ENCODE measurements at regions not wholly inside any gene's neighbourhood (a gene's known extent, or its start where the extent isn't known, plus 50 kb on each side); places are given as distances from the start of the nearest gene placed in this dataset.

DNA sequence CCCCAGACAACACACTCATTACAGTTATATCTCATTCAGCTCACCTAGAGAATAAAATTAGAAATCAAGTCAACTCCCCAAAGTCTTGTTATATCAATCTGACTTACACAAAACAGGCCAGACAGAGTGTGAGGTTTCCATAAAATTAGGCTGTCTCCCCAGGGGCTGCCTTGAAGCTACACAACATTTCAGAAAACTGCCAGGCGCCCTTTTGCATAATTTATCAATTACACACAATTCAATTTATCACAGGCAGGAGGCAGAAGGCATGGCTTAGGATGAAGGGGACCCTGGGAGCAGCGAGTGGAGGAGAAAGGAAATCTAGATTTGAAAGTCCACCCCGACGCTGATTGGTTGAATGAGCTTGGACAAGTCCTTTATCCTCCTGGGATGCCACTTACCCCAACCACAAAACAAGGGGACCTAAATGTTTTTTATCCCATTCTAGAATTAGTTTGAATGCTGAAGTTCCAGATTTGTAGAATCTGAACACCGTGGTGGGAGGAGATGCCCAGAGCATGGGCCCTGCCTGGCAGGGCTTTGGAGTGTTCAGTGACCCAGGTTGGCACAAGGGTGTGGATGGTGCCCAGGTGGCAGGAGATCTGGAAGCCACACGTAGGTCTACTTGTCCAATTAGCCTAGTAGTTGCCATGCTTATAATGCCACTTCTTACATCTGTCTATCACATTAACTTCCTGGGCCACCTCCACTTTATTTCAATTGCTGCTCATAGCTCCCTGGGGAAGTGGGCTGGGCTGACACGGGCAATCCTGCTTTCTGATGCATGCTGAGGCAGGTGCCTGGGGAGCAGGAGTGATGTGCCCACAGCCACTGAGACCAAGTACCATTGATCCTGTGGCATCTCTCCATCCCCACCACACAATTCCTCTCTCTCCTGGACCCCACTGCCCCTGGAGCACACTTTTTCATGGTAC, 119.8 kb upstream of the TLE3 start:
- TF ChIP-seq, protein P1, sequence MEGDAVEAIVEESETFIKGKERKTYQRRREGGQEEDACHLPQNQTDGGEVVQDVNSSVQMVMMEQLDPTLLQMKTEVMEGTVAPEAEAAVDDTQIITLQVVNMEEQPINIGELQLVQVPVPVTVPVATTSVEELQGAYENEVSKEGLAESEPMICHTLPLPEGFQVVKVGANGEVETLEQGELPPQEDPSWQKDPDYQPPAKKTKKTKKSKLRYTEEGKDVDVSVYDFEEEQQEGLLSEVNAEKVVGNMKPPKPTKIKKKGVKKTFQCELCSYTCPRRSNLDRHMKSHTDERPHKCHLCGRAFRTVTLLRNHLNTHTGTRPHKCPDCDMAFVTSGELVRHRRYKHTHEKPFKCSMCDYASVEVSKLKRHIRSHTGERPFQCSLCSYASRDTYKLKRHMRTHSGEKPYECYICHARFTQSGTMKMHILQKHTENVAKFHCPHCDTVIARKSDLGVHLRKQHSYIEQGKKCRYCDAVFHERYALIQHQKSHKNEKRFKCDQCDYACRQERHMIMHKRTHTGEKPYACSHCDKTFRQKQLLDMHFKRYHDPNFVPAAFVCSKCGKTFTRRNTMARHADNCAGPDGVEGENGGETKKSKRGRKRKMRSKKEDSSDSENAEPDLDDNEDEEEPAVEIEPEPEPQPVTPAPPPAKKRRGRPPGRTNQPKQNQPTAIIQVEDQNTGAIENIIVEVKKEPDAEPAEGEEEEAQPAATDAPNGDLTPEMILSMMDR (conservative IDR thresholded peaks at IDR 0.05; ENCODE audit: low read depth, low read length), result no peak
- no peak for TF ChIP-seq RAD21 (IDR thresholded peaks at IDR 0.05; ENCODE audit: low read length)
